ENCODE measurements at regions not wholly inside any gene's neighbourhood (a gene's known extent, or its start where the extent isn't known, plus 50 kb on each side); places are given as distances from the start of the nearest gene placed in this dataset.
"Not testable (repeated sequence)": the region's sequence is repeated elsewhere in the genome, so short reads cannot be mapped to it uniquely, and the experiment has no call there.

GRCh38 chr4:141340458-141340857 lies 119.8 kb downstream of the ZNF330 start:
- no peak for DNase-seq (ENCODE audit: low read depth)

GRCh38 chr4:141346144-141346543 lies 125.4 kb downstream of the ZNF330 start:
- DNase-seq (ENCODE audit: low read depth), result peak; percentile 63

GRCh38 chr4:141347684-141348083 lies 127.0 kb downstream of the ZNF330 start:
- DNase-seq (ENCODE audit: low read depth), result no peak

- DNase-seq (ENCODE audit: low read depth), result peak; percentile 68
These were observed 127.4 kb downstream of the ZNF330 start for GRCh38 chr4:141348125-141348524.

GRCh38 chr4:141348573-141348972 lies 127.9 kb downstream of the ZNF330 start:
- DNase-seq (ENCODE audit: low read depth), result no peak

- DNase-seq (ENCODE audit: low read depth), result no peak
These were observed 128.5 kb downstream of the ZNF330 start for GRCh38 chr4:141349236-141349635.

- DNase-seq (ENCODE audit: low read depth), result peak; percentile 98
These were observed 129.6 kb downstream of the ZNF330 start for GRCh38 chr4:141350122-141350905.

GRCh38 chr4:141352331-141352730 lies 131.6 kb downstream of the ZNF330 start:
- peak; percentile 30 for DNase-seq (ENCODE audit: low read depth)

GRCh38 chr4:141352909-141353525 lies 132.3 kb downstream of the ZNF330 start:
- DNase-seq (ENCODE audit: low read depth), result peak; percentile 81

- no peak for DNase-seq (ENCODE audit: low read depth)
These were observed 135.7 kb downstream of the ZNF330 start for GRCh38 chr4:141356321-141356962.

GRCh38 chr4:141356963-141357335 lies 136.3 kb downstream of the ZNF330 start:
- DNase-seq (ENCODE audit: low read depth), result no peak

GRCh38 chr4:141368241-141368640 lies 147.5 kb downstream of the ZNF330 start:
- DNase-seq (ENCODE audit: low read depth), result not testable (repeated sequence)

GRCh38 chr4:141371206-141371605 lies 150.5 kb downstream of the ZNF330 start:
- no peak for DNase-seq (ENCODE audit: low read depth)

GRCh38 chr4:141375855-141376254 lies 155.2 kb downstream of the ZNF330 start:
- peak; percentile 95 for DNase-seq (ENCODE audit: low read depth)

- no peak for DNase-seq (ENCODE audit: low read depth)
These were observed 156.1 kb downstream of the ZNF330 start for GRCh38 chr4:141376769-141377168.

GRCh38 chr4:141387299-141387698 lies 166.6 kb downstream of the ZNF330 start:
- no peak for DNase-seq (ENCODE audit: low read depth)

GRCh38 chr4:141388481-141388880 lies 167.8 kb downstream of the ZNF330 start:
- peak; percentile 82 for DNase-seq (ENCODE audit: low read depth)

- DNase-seq (ENCODE audit: low read depth), result no peak
These were observed 169.0 kb downstream of the ZNF330 start for GRCh38 chr4:141389649-141390048.

- no peak for DNase-seq (ENCODE audit: low read depth)
These were observed 169.9 kb downstream of the ZNF330 start for GRCh38 chr4:141390571-141390970.

GRCh38 chr4:141391293-141391692 lies 170.6 kb downstream of the ZNF330 start:
- no peak for DNase-seq (ENCODE audit: low read depth)

GRCh38 chr4:141391771-141392170 lies 171.1 kb downstream of the ZNF330 start:
- DNase-seq (ENCODE audit: low read depth), result peak; percentile 78

GRCh38 chr4:141395246-141395830 lies 174.6 kb downstream of the ZNF330 start:
- DNase-seq (ENCODE audit: low read depth), result peak; percentile 34

GRCh38 chr4:141395919-141396318 lies 175.2 kb downstream of the ZNF330 start:
- DNase-seq (ENCODE audit: low read depth), result no peak
